ENCODE measurements at regions not wholly inside any gene's neighbourhood (a gene's known extent, or its start where the extent isn't known, plus 50 kb on each side); places are given as distances from the start of the nearest gene placed in this dataset.

GRCh38 chr14:34003082-34003668, 52.3 kb upstream of the EGLN3 start:
- H3K27me3 ChIP-seq (ENCODE audit: control insufficient read depth, extremely low read depth, insufficient read depth, low read length): no peaks in the 10 kb centered on the region
- H3K4me2 ChIP-seq (ENCODE audit: control insufficient read depth, extremely low read depth, insufficient read depth, low read depth, low read length): no peak overlapping the region
- H3K36me3 ChIP-seq (ENCODE audit: control insufficient read depth in 2 of 2, extremely low read depth in 1 of 2, insufficient read depth in 2 of 2, low read length in 2 of 2): no peaks in the 10 kb centered on the region
- no peaks in the 10 kb centered on the region for H3K9me3 ChIP-seq (ENCODE audit: control insufficient read depth, low read depth, low read length)
- H3K79me2 ChIP-seq (ENCODE audit: control insufficient read depth, insufficient read depth, low read length): no peaks in the 10 kb centered on the region
- no peak overlapping the region for H3K27ac ChIP-seq (ENCODE audit: control insufficient read depth, insufficient read depth, low read length)
- H3K9me1 ChIP-seq (ENCODE audit: control insufficient read depth, extremely low read depth, insufficient read depth, low read length): no peaks in the 10 kb centered on the region
- no peak overlapping the region for H3K9ac ChIP-seq (ENCODE audit: control insufficient read depth, extremely low read depth, insufficient read depth, low read length)
- DNase-seq (ENCODE audit: low read depth, low spot score) (no peak), FAIRE-seq (no peak)
- H4K20me1 ChIP-seq (ENCODE audit: control insufficient read depth, extremely low read depth, insufficient read depth, low read length): no peaks in the 10 kb centered on the region
- H3K4me3 ChIP-seq (ENCODE audit: control insufficient read depth in 2 of 3, extremely low read depth in 1 of 3, insufficient read depth in 2 of 3, low read depth in 1 of 3, low read length in 3 of 3): no peak overlapping the region
- H3K4me1 ChIP-seq (ENCODE audit: control insufficient read depth, extremely low read depth, insufficient read depth, low read length): no peaks in the 10 kb centered on the region
- TF ChIP-seq EZH2 (IDR thresholded peaks at IDR 0.05; ENCODE audit: low read length): no peak
- TF ChIP-seq, protein P1, sequence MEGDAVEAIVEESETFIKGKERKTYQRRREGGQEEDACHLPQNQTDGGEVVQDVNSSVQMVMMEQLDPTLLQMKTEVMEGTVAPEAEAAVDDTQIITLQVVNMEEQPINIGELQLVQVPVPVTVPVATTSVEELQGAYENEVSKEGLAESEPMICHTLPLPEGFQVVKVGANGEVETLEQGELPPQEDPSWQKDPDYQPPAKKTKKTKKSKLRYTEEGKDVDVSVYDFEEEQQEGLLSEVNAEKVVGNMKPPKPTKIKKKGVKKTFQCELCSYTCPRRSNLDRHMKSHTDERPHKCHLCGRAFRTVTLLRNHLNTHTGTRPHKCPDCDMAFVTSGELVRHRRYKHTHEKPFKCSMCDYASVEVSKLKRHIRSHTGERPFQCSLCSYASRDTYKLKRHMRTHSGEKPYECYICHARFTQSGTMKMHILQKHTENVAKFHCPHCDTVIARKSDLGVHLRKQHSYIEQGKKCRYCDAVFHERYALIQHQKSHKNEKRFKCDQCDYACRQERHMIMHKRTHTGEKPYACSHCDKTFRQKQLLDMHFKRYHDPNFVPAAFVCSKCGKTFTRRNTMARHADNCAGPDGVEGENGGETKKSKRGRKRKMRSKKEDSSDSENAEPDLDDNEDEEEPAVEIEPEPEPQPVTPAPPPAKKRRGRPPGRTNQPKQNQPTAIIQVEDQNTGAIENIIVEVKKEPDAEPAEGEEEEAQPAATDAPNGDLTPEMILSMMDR (optimal IDR thresholded peaks at IDR 0.05 in 1 of 3, IDR thresholded peaks at IDR 0.05 in 1 of 3, conservative IDR thresholded peaks at IDR 0.05 in 1 of 3; ENCODE audit: extremely low read depth in 1 of 3, insufficient read depth in 2 of 3, low read length in 3 of 3): no peak
- dilution Hi-C loops (cut with MboI; ENCODE audit: extremely low pct_ligation_motif_present, low sequenced_read_pairs): no loop called here
- H2AFZ ChIP-seq (ENCODE audit: control insufficient read depth, low read length): no peak overlapping the region

Measured in keratinocyte (primary cell).